ENCODE measurements at regions not wholly inside any gene's neighbourhood (a gene's known extent, or its start where the extent isn't known, plus 50 kb on each side); places are given as distances from the start of the nearest gene placed in this dataset.

GRCh38 chr3:106826791-106827311 lies 550.4 kb upstream of the CCDC54 start:
- intact Hi-C loops (cut with DNase I): loop anchor here in 1 of 2 donors (5.0 kb wide), 1 partner anchor 235 kb away; no protein-coding TSS in a partner anchor
- DNase-seq: no peak
- Histone ChIP-seq H3K9me3 (ENCODE audit: control insufficient read depth, low read length) (no peaks in the 10 kb centered on the region), H3K27ac (ENCODE audit: low read depth in 1 of 2, low read length in 2 of 2) (no peak overlapping the region), H3K27me3 (ENCODE audit: control insufficient read depth in 1 of 2, insufficient read depth in 2 of 2, low read length in 1 of 2) (no peaks in the 10 kb centered on the region), H3K4me1 (ENCODE audit: control insufficient read depth in 1 of 2, insufficient read depth in 2 of 2, low read length in 2 of 2) (peaks cover 0 to 5% of the 10 kb centered on the region in 2 donors), H3K36me3 (ENCODE audit: control insufficient read depth in 1 of 2, insufficient read depth in 2 of 2, low read length in 1 of 2) (no peaks in the 10 kb centered on the region), H3K4me3 (ENCODE audit: low read length in 2 of 2) (no peak overlapping the region)
- WGBS, 2 donors: 82 to 83% methylated on average over 4 of the region's 4 CpGs
- ATAC-seq (ENCODE audit: low FRiP score): no peak

GRCh38 chr3:106827515-106828213 lies 549.6 kb upstream of the CCDC54 start:
- H3K4me1 ChIP-seq (ENCODE audit: control insufficient read depth in 1 of 2, insufficient read depth in 2 of 2, low read length in 2 of 2): peaks cover 0 to 5% of the 10 kb centered on the region in 2 donors
- intact Hi-C loops (cut with DNase I): loop anchor here in 1 of 2 donors (5.0 kb wide), 1 partner anchor 235 kb away; no protein-coding TSS in a partner anchor

GRCh38 chr3:106829206-106829605 lies 548.0 kb upstream of the CCDC54 start:
- Histone ChIP-seq H3K27me3 (ENCODE audit: control insufficient read depth in 1 of 2, insufficient read depth in 2 of 2, low read length in 1 of 2) (no peaks in the 10 kb centered on the region), H3K36me3 (ENCODE audit: control insufficient read depth in 1 of 2, insufficient read depth in 2 of 2, low read length in 1 of 2) (no peaks in the 10 kb centered on the region), H3K9me3 (ENCODE audit: control insufficient read depth, low read length) (no peaks in the 10 kb centered on the region), H3K4me1 (ENCODE audit: control insufficient read depth in 1 of 2, insufficient read depth in 2 of 2, low read length in 2 of 2) (peaks cover 0 to 5% of the 10 kb centered on the region in 2 donors), H3K4me3 (ENCODE audit: low read length in 2 of 2) (no peak overlapping the region), H3K27ac (ENCODE audit: low read depth in 1 of 2, low read length in 2 of 2) (no peak overlapping the region)
- DNase-seq (no peak), ATAC-seq (ENCODE audit: low FRiP score) (no peak)
- WGBS, 2 donors: 70 to 71% methylated on average over 3 of the region's 3 CpGs
- intact Hi-C loops (cut with DNase I): loop anchor here in 1 of 2 donors (5.0 kb wide), 1 partner anchor 233 kb away; no protein-coding TSS in a partner anchor

More at GRCh38 chr3:106827515-106828213, 549.6 kb upstream of the CCDC54 start:
- Histone ChIP-seq H3K4me3 (ENCODE audit: low read length in 2 of 2) (no peak overlapping the region), H3K27ac (ENCODE audit: low read depth in 1 of 2, low read length in 2 of 2) (no peak overlapping the region), H3K9me3 (ENCODE audit: control insufficient read depth, low read length) (no peaks in the 10 kb centered on the region), H3K36me3 (ENCODE audit: control insufficient read depth in 1 of 2, insufficient read depth in 2 of 2, low read length in 1 of 2) (no peaks in the 10 kb centered on the region), H3K27me3 (ENCODE audit: control insufficient read depth in 1 of 2, insufficient read depth in 2 of 2, low read length in 1 of 2) (no peaks in the 10 kb centered on the region)
- no peak for ATAC-seq (ENCODE audit: low FRiP score)
- no peak for DNase-seq
- 76 to 80% methylated on average over 5 of the region's 5 CpGs for WGBS, 2 donors

- no peak overlapping the region for H3K27ac ChIP-seq (ENCODE audit: low read depth in 1 of 2, low read length in 2 of 2)
- ATAC-seq (ENCODE audit: low FRiP score): no peak
- intact Hi-C loops (cut with DNase I): loop anchor here in 1 of 2 donors (5.0 kb wide), 1 partner anchor 232 kb away; no protein-coding TSS in a partner anchor
- WGBS, 2 donors: 83 to 88% methylated on average over 2 of the region's 2 CpGs
- no peaks in the 10 kb centered on the region for H3K27me3 ChIP-seq (ENCODE audit: control insufficient read depth in 1 of 2, insufficient read depth in 2 of 2, low read length in 1 of 2)
- no peak for DNase-seq
- H3K4me3 ChIP-seq (ENCODE audit: low read length in 2 of 2): no peak overlapping the region
- H3K36me3 ChIP-seq (ENCODE audit: control insufficient read depth in 1 of 2, insufficient read depth in 2 of 2, low read length in 1 of 2): no peaks in the 10 kb centered on the region
- H3K9me3 ChIP-seq (ENCODE audit: control insufficient read depth, low read length): no peaks in the 10 kb centered on the region
- peaks cover 0 to 5% of the 10 kb centered on the region in 2 donors for H3K4me1 ChIP-seq (ENCODE audit: control insufficient read depth in 1 of 2, insufficient read depth in 2 of 2, low read length in 2 of 2)
Observed at GRCh38 chr3:106830334-106830733, 546.9 kb upstream of the CCDC54 start.

GRCh38 chr3:106836906-106837305 lies 540.3 kb upstream of the CCDC54 start:
- 78 to 83% methylated on average over 5 of the region's 5 CpGs for WGBS, 2 donors
- Histone ChIP-seq H3K27me3 (ENCODE audit: control insufficient read depth in 1 of 2, insufficient read depth in 2 of 2, low read length in 1 of 2) (no peaks in the 10 kb centered on the region), H3K4me3 (ENCODE audit: low read length in 2 of 2) (no peak overlapping the region), H3K9me3 (ENCODE audit: control insufficient read depth, low read length) (no peaks in the 10 kb centered on the region), H3K27ac (ENCODE audit: low read depth in 1 of 2, low read length in 2 of 2) (no peak overlapping the region), H3K36me3 (ENCODE audit: control insufficient read depth in 1 of 2, insufficient read depth in 2 of 2, low read length in 1 of 2) (no peaks in the 10 kb centered on the region), H3K4me1 (ENCODE audit: control insufficient read depth in 1 of 2, insufficient read depth in 2 of 2, low read length in 2 of 2) (no peaks in the 10 kb centered on the region)
- intact Hi-C loops (cut with DNase I): no loop called here
- ATAC-seq (ENCODE audit: low FRiP score): no peak
- DNase-seq: no peak

GRCh38 chr3:106837616-106838015 lies 539.6 kb upstream of the CCDC54 start:
- DNase-seq: no peak
- WGBS, 2 donors: 93 to 97% methylated on average over 3 of the region's 3 CpGs
- no peaks in the 10 kb centered on the region for H3K27me3 ChIP-seq (ENCODE audit: control insufficient read depth in 1 of 2, insufficient read depth in 2 of 2, low read length in 1 of 2)
- no peak overlapping the region for H3K4me3 ChIP-seq (ENCODE audit: low read length in 2 of 2)
- no peak for ATAC-seq (ENCODE audit: low FRiP score)
- no peaks in the 10 kb centered on the region for H3K4me1 ChIP-seq (ENCODE audit: control insufficient read depth in 1 of 2, insufficient read depth in 2 of 2, low read length in 2 of 2)
- no peaks in the 10 kb centered on the region for H3K36me3 ChIP-seq (ENCODE audit: control insufficient read depth in 1 of 2, insufficient read depth in 2 of 2, low read length in 1 of 2)
- no peaks in the 10 kb centered on the region for H3K9me3 ChIP-seq (ENCODE audit: control insufficient read depth, low read length)
- H3K27ac ChIP-seq (ENCODE audit: low read depth in 1 of 2, low read length in 2 of 2): no peak overlapping the region
- intact Hi-C loops (cut with DNase I): no loop called here

GRCh38 chr3:106839576-106840280 lies 537.5 kb upstream of the CCDC54 start:
- no peaks in the 10 kb centered on the region for H3K27me3 ChIP-seq (ENCODE audit: control insufficient read depth in 1 of 2, insufficient read depth in 2 of 2, low read length in 1 of 2)
- no peak overlapping the region for H3K4me3 ChIP-seq (ENCODE audit: low read length in 2 of 2)
- 0 to 10% methylated on average over 2 of the region's 2 CpGs for WGBS, 2 donors
- DNase-seq (no peak), ATAC-seq (ENCODE audit: low FRiP score) (peak; percentile 60)
- H3K36me3 ChIP-seq (ENCODE audit: control insufficient read depth in 1 of 2, insufficient read depth in 2 of 2, low read length in 1 of 2): no peaks in the 10 kb centered on the region
- intact Hi-C loops (cut with DNase I): no loop called here
- H3K4me1 ChIP-seq (ENCODE audit: control insufficient read depth in 1 of 2, insufficient read depth in 2 of 2, low read length in 2 of 2): no peaks in the 10 kb centered on the region
- H3K27ac ChIP-seq (ENCODE audit: low read depth in 1 of 2, low read length in 2 of 2): no peak overlapping the region
- no peaks in the 10 kb centered on the region for H3K9me3 ChIP-seq (ENCODE audit: control insufficient read depth, low read length)

- no peaks in the 10 kb centered on the region for H3K4me1 ChIP-seq (ENCODE audit: control insufficient read depth in 1 of 2, insufficient read depth in 2 of 2, low read length in 2 of 2)
- no peaks in the 10 kb centered on the region for H3K27me3 ChIP-seq (ENCODE audit: control insufficient read depth in 1 of 2, insufficient read depth in 2 of 2, low read length in 1 of 2)
- H3K4me3 ChIP-seq (ENCODE audit: low read length in 2 of 2): no peak overlapping the region
- DNase-seq (no peak), ATAC-seq (ENCODE audit: low FRiP score) (no peak)
- no peak overlapping the region for H3K27ac ChIP-seq (ENCODE audit: low read depth in 1 of 2, low read length in 2 of 2)
- H3K36me3 ChIP-seq (ENCODE audit: control insufficient read depth in 1 of 2, insufficient read depth in 2 of 2, low read length in 1 of 2): no peaks in the 10 kb centered on the region
- intact Hi-C loops (cut with DNase I): no loop called here
- no peaks in the 10 kb centered on the region for H3K9me3 ChIP-seq (ENCODE audit: control insufficient read depth, low read length)
Observed at GRCh38 chr3:106840319-106840718, 536.9 kb upstream of the CCDC54 start.

Data from aorta (tissue), 5 donors.